GM03348 (cell line): ENCODE measurements at regions not wholly inside any gene's neighbourhood (a gene's known extent, or its start where the extent isn't known, plus 50 kb on each side); places are given as distances from the start of the nearest gene placed in this dataset.

Experiments
- DNase-seq: peaks from one replicate; pipeline ENCODE4 v3.0.0; 2012; ENCODE audit warnings: low spot score

DNA sequence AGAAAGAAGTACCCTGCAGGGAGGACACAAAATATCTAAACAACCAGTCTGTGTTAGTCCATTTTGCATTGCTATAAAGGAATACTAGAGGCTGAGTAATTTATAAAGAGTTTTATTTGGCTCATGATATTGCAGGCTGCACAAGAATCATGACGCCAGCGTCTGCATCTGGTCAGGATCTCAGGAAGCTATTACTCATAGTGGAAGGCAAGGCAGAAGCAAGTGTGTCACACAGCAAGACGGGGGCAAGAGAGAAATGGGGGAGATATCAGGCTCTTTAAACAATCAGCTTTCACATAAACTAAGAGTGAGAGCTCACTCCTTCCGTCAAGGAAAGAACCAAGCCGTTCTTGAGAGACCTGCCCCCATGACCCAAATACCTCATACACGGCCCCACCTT is 614.8 kb downstream of the ZIC1 start:
- DNase-seq, result peak; percentile 54

DNA sequence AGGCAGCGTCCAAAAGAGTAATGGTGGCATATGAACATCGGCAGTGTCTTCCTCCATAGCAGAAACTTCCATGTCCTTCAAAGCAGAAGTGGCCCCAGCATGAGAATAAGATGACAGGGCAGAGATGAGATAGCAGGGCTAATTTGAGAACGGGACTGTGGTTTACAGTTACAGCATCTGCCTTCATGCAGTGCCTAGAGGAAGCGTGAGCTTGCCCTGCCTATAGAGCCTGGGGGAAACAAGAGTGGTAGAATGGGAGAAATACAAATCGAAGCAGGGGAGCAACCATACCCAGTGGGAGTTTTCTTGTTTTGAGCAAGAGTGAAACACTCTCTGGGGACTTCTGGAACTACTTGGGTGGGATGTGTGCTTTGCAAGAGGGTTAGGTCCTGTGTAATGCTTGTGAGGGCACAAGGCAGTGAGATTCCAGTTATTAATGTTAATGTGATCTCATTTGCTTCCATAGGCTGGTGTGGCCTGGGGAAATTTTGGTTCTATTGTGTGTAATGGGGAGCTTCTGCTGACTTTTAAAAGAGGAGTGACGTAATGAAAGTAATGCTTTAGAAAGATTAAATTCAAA is 616.9 kb downstream of the ZIC1 start:
- DNase-seq, result no peak

DNA sequence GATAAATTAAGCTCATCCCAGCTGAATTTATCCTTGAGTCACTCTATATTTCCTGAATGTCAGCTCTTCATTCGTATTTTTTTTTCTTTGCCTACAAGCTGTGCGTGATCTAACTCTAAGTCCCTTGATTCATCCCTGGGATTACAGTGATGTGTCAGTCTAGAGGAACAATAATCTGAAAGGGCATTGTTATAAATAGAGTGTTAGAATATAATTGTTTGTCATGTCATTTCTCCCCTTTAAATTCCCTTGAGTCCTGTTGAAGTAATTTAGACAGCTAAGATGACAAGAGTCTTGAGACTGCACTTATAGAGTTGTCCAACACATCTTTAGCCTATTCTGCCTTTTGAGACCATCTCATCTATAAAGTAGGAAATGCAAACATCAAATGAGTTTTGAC is 621.8 kb downstream of the ZIC1 start:
- DNase-seq, result no peak

DNA sequence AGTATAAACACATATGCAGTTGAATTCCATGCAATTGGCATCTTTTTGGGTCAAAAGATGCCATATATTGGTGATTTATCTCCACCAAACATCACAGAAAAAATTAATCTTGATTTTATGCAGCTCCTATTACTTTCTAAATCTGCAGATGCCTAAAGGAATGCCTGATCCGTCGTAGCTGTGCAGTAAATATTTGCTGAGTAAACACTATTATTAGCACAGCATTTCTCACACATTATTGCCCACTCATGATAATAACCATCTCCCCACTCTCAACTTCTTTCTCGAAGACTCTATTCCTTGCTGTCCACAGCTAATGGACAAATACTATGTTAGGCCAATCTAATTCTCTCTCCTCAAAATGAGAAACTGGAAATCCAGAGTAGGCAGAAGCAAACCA is 625.2 kb downstream of the ZIC1 start:
- DNase-seq, result no peak

- DNase-seq, result no peak
These were observed 627.2 kb downstream of the ZIC1 start for GRCh38 chr3:148036331-148036876.

GRCh38 chr3:148042663-148043445 is 633.7 kb downstream of the ZIC1 start:
- DNase-seq, result no peak

DNA sequence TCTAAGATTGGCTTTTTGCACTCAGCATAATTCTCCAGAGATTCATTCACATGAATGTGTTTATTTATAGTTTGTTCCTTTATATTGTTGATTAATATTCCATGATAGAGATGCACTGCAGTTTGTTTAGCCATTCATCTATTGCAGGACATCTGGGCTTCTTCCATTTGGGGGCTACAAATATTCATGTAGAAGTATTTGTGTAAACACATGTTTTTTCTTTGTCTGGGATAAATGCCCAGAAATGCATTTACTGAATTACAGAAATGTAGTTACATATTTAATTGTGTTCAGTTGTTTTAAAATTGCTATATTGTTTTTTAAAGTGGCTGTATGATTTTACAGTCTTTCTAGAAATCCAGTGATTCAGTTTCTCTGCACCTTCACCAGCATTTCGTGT is 635.0 kb downstream of the ZIC1 start:
- no peak for DNase-seq

- no peak for DNase-seq
These were observed 642.7 kb upstream of the AGTR1 start for GRCh38 chr3:148054999-148055398.

DNA sequence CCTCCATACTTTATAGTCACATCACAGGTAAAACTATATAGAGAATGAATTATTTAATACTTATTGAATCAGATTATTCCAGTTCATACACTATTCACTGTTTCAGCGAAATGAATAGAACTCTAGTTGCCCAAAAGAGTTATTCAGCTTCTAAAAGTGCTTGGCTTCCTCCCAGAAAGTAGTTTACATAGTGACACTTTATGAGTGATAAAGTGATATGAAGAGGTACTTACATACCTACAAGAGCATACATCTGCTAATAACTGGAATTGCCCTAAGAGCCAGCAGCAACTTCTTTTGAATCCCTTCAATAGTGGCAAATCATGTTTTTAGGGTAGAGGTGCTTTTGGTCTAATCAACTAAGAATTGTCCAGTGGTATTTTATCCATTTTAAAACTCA is 635.1 kb upstream of the AGTR1 start:
- DNase-seq, result no peak

- DNase-seq, result no peak
These were observed 630.9 kb upstream of the AGTR1 start for GRCh38 chr3:148066802-148067201.

- no peak for DNase-seq
These were observed 629.2 kb upstream of the AGTR1 start for GRCh38 chr3:148068466-148068865.

GRCh38 chr3:148070041-148070440 is 627.7 kb upstream of the AGTR1 start:
- no peak for DNase-seq

DNA sequence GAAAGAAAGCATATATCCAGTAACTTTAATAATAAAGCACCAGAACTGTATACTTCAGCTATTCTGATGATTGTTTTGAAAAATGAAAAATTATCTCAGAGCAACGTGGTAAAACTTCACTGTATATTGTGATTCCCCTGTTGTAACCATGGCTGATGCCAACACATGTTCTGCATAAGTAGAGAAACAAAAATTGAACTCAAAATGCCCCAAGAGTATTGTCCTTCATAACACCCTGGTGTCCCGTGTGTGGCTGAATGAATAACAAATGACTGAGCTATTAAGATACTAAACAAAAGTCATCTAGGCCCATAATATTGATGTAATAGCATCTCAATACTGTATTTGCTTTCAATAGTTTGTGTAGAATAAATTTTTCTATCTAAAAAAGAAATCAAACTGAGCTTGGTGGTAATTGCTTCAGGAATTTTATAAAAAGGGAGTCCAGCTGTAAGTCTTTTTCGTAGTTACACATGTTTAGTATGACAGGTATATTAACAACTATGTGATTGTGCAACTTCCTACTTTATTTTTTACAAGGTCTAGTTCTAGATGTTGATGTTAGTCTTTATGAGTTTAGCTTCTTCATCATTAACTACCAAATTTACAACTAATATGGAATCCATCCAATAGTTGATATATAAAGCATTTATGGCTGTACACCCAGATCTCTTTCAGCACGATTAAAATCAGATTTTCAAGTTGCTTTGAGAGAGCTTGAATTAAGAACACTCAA is 623.8 kb upstream of the AGTR1 start:
- no peak for DNase-seq

DNA sequence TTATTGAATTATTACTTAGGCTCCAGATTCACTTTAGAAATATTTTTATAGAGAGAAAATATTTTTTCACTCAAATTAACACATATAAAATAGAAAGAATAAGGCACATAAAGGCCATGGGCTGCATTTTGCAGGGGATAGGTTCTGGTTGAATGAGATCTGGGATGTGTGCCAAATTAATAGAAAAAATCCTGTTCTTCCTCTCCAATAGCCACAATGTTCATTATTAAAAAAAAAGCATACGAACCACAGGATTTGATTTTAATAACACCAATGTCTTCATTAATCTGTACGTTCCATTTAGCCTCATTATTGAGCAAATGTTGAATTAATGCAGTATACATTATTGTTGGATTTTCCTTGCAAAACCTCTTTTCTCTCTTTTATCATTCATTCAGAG is 622.8 kb upstream of the AGTR1 start:
- DNase-seq, result no peak

GRCh38 chr3:148075771-148076716 is 621.7 kb upstream of the AGTR1 start:
- DNase-seq, result peak; percentile 62

DNA sequence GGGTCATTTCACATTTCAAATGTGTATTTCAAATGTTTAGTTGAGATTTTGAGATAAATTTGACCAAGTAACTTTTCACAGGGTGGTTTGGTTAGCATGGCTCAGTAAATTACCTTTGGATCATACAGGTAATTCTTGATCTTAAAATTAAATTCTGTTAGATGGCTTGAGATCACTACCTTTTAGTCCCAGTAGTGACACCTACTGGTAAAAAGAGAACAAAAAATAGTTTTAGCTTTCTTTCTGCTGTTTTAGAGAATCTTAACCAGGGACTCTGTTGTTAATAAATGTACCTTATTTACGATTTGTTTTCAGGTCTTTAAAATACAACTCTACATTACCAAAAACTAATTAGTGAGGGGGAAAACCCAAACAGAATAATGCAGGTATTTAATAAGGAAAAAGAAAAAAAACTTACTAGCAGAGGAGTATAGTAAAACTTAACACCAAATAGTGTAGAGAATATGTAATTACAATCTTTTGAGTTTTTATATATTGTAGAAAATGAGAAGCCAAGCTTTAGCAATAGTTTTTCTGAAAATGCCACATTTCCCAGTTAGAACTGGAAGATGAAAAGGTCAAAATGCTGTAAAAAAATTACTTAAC is 620.3 kb upstream of the AGTR1 start:
- DNase-seq, result peak; percentile 28

GRCh38 chr3:148077965-148078364 is 619.7 kb upstream of the AGTR1 start:
- no peak for DNase-seq

DNA sequence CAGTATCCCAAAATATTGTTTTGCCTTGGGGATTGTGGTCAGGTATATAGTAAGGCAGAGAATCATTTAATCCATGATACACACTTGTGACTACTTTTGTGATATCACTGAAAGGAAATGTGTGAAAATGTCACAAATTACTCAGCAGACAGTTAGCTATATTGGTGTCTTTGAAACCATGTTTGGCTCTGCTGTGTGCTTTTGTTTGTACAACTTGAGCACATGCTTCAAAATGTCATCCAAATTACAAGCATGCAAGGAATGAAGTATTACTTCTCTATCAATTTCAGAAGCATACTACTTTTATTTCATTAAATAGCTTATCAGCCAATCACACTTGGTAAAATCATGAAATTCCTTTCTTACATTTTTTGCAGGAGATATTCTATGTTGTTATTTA is 619.0 kb upstream of the AGTR1 start:
- DNase-seq, result peak; percentile 2

DNA sequence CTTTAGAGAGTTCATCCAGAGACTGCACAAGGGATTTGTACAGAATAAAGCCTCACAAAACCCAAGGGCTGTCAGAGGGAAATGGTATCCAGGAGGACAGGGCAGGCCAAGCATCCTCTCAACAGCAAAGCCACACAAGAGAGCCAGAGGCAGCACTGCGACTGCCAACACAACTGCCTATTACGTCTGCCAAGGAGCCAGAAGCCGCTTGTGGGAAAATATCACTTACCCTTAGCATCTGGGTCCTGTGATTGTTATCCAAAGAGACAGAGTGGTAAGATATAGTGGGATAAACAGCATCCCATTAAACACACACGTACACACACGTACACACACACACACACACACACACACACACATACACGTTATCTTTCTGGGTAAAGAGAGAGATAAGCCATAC is 618.3 kb upstream of the AGTR1 start:
- DNase-seq, result peak; percentile 2

DNA sequence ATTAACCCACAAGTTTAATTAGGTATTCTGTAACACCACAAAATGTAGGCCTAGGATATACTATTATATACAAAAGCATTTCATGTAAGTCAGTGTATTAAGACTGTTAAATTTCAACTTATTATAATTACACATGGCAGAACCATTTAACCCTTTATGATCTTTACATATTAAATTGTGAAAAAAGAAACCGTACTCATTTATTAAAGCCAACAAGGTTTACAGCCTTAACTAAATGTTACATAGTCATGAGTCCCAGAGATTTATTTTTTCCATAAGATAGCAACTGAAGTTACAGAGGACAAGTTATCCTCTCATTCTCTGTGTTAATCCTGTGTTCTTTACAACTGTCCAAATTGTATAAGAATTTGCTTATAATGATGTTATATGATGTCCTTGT is 615.8 kb upstream of the AGTR1 start:
- DNase-seq, result no peak

DNA sequence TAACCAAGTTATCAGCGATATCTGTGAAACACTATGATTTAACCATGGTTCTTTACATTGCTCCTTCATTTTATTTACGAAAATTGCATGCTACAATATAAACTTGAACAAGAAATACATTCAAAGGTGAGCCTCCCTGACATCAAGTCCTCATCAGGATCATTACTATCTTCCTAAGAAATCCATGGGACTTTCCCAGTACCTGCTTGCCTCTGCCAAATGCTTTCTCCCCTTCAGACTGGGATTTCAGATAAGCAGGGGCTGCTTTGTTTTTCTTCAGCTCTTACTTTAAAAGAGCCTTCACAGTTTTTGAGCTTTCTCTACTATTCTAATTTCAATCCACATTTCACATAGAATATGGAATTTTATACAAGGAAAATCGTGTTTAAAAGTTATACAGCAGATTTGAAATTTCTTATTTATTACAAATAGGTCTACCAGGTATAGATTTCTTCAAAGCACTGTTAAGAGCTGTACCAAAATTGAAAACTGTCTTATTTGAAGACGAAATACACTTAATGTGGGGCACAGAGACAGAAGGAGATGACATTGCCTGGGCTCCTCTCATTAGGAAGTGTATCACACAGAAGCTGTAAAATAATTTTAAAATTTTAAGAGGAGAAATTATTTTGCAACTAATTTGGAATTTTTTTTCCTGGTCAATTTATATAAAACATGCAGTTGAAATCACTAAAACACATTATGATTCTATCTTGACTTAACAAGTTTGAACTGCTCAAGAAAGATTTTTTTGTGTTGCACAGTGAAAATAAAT is 615.0 kb upstream of the AGTR1 start:
- no peak for DNase-seq
